H9 (cell line): ENCODE measurements at regions not wholly inside any gene's neighbourhood (a gene's known extent, or its start where the extent isn't known, plus 50 kb on each side); places are given as distances from the start of the nearest gene placed in this dataset.

Experiments used
- DNase-seq: peaks from one replicate; pipeline ENCODE4 v3.0.0-alpha.2; 2017
- H2AFZ ChIP-seq: one replicate; pipeline ENCODE4 v1.6.1; 2013; ENCODE audit warnings: mild to moderate bottlenecking, low read length, control low read depth, moderate library complexity
- H2AK5ac ChIP-seq: 2 replicates; pipeline ENCODE4 v1.6.1; 2013; ENCODE audit warnings: low read length, control low read depth, mixed read lengths; ENCODE audit not compliant: insufficient read length
- H2BK120ac ChIP-seq: one replicate; pipeline ENCODE4 v1.6.1; 2013; ENCODE audit warnings: low read depth, mild to moderate bottlenecking, low read length, control low read depth, inconsistent platforms; ENCODE audit not compliant: poor library complexity, severe bottlenecking
- H2BK12ac ChIP-seq: 2 replicates; pipeline ENCODE4 v1.6.1; 2013; ENCODE audit warnings: low read length, control low read depth, mixed read lengths, low read depth; ENCODE audit not compliant: insufficient read length
- H2BK15ac ChIP-seq: 2 replicates; pipeline ENCODE4 v1.6.1; 2013; ENCODE audit warnings: low read depth, low read length, control low read depth
- H2BK20ac ChIP-seq: one replicate; pipeline ENCODE4 v1.6.1; 2013; ENCODE audit warnings: low read depth, mild to moderate bottlenecking, low read length, control low read depth, inconsistent platforms; ENCODE audit not compliant: poor library complexity, severe bottlenecking
- H2BK5ac ChIP-seq: 2 replicates; pipeline ENCODE4 v1.6.1; 2013; ENCODE audit warnings: low read length, control low read depth, mixed read lengths; ENCODE audit not compliant: insufficient read length
- H3K14ac ChIP-seq: 2 replicates; pipeline ENCODE4 v1.6.1; 2013; ENCODE audit warnings: low read length, control low read depth; ENCODE audit not compliant: insufficient read depth
- H3K18ac ChIP-seq: 2 replicates; pipeline ENCODE4 v1.6.1; 2013; ENCODE audit warnings: low read depth, mild to moderate bottlenecking, mixed read lengths, low read length, control low read depth; ENCODE audit not compliant: insufficient read length
- H3K23ac ChIP-seq: 2 replicates; pipeline ENCODE4 v1.6.1; 2013; ENCODE audit warnings: low read length, control low read depth, mixed read lengths, low read depth; ENCODE audit not compliant: insufficient read length
- H3K23me2 ChIP-seq: 2 replicates; pipeline ENCODE4 v1.6.1; 2013; ENCODE audit warnings: low read depth, mild to moderate bottlenecking, mixed read lengths, low read length, control low read depth; ENCODE audit not compliant: insufficient read length, poor library complexity, severe bottlenecking
- H3K27ac ChIP-seq: 2 replicates; pipeline ENCODE4 v1.5.1; 2013; ENCODE audit warnings: low read length, control low read depth, mixed read lengths, low read depth; ENCODE audit not compliant: insufficient read length
- H3K27me3 ChIP-seq: 2 replicates; pipeline ENCODE4 v1.6.1; 2013; ENCODE audit warnings: low read length, control low read depth, inconsistent platforms; ENCODE audit not compliant: insufficient read depth
- H3K4ac ChIP-seq: 2 replicates; pipeline ENCODE4 v1.6.1; 2013; ENCODE audit warnings: low read depth, mild to moderate bottlenecking, control low read depth, inconsistent platforms, low read length, moderate library complexity
- H3K4me1 ChIP-seq: 2 replicates; pipeline ENCODE4 v1.6.1; 2013; ENCODE audit warnings: low read length, control low read depth, inconsistent platforms; ENCODE audit not compliant: insufficient read depth
- H3K4me2 ChIP-seq: 2 replicates; pipeline ENCODE4 v1.6.1; 2013; ENCODE audit warnings: low read length, control low read depth, mixed read lengths; ENCODE audit not compliant: insufficient read length, insufficient read depth
- H3K56ac ChIP-seq: 2 replicates; pipeline ENCODE4 v1.6.1; 2013; ENCODE audit warnings: low read depth, mild to moderate bottlenecking, mixed read lengths, low read length, control low read depth; ENCODE audit not compliant: insufficient read length
- H3K79me1 ChIP-seq: 2 replicates; pipeline ENCODE4 v1.6.1; 2013; ENCODE audit warnings: low read depth, mild to moderate bottlenecking, moderate library complexity, low read length, control low read depth, inconsistent platforms; ENCODE audit not compliant: insufficient read depth, poor library complexity, severe bottlenecking
- H3K79me2 ChIP-seq: 2 replicates; pipeline ENCODE4 v1.6.1; 2013; ENCODE audit warnings: low read length, control low read depth, inconsistent platforms; ENCODE audit not compliant: insufficient read depth
- H3K9ac ChIP-seq: 2 replicates; pipeline ENCODE4 v1.6.1; 2013; ENCODE audit warnings: low read length, control low read depth, mixed read lengths; ENCODE audit not compliant: insufficient read length; ENCODE audit errors: extremely low read depth
- H3K9me3 ChIP-seq: one replicate; pipeline ENCODE4 v1.6.1; 2013; ENCODE audit warnings: low read depth, low read length, inconsistent platforms; ENCODE audit not compliant: control insufficient read depth
- H3T11ph ChIP-seq: one replicate; pipeline ENCODE4 v1.6.1; 2013; ENCODE audit warnings: mild to moderate bottlenecking, low read length, control low read depth, inconsistent platforms
- H4K20me1 ChIP-seq: one replicate; pipeline ENCODE4 v1.6.1; 2013; ENCODE audit not compliant: control insufficient read depth, insufficient read length, insufficient read depth
- H4K5ac ChIP-seq: 2 replicates; pipeline ENCODE4 v1.6.1; 2013; ENCODE audit warnings: low read depth, mild to moderate bottlenecking, mixed read lengths, low read length, control low read depth; ENCODE audit not compliant: insufficient read length
- H4K8ac ChIP-seq: replicated peaks from 2 replicates; pipeline ENCODE4 v1.6.1; 2013; ENCODE audit warnings: low read length, control low read depth, mixed read lengths, low read depth; ENCODE audit not compliant: insufficient read length
- H4K91ac ChIP-seq: 2 replicates; pipeline ENCODE4 v1.6.1; 2013; ENCODE audit warnings: low read depth, mild to moderate bottlenecking, moderate library complexity, mixed read lengths, low read length, control low read depth; ENCODE audit not compliant: insufficient read length
- H3K27ac Mint-ChIP-seq, 3 experiments: 2 replicates in 2 of 3; 3 replicates in 1 of 3; pipeline ENCODE4 v1.8.0; 2020 to 2021; ENCODE audit warnings: mixed read lengths in 3 of 3, mild to moderate bottlenecking in 1 of 3, moderate library complexity in 1 of 3
- H3K27me3 Mint-ChIP-seq: 2 replicates; pipeline ENCODE4 v1.8.0; 2021; ENCODE audit warnings: low read depth, mild to moderate bottlenecking, moderate library complexity, mixed read lengths
- H3K36me3 Mint-ChIP-seq, 3 experiments: 2 replicates in 2 of 3; 3 replicates in 1 of 3; pipeline ENCODE4 v1.8.0; 2020 to 2021; ENCODE audit warnings: low read depth in 3 of 3, mixed read lengths in 3 of 3; ENCODE audit not compliant: insufficient read depth in 1 of 3
- H3K4me1 Mint-ChIP-seq, 2 experiments: 2 replicates each; pipeline ENCODE4 v1.8.0; 2020; ENCODE audit warnings: mixed read lengths in 2 of 2
- H3K4me3 Mint-ChIP-seq, 2 experiments: 2 replicates in 1 of 2; 3 replicates in 1 of 2; pipeline ENCODE4 v1.8.0; 2020 to 2021; ENCODE audit warnings: mild to moderate bottlenecking in 2 of 2, mixed read lengths in 2 of 2, moderate library complexity in 1 of 2
- H3K9me3 Mint-ChIP-seq, 2 experiments: 2 replicates in 1 of 2; 3 replicates in 1 of 2; pipeline ENCODE4 v1.8.0; 2020; ENCODE audit warnings: mild to moderate bottlenecking in 2 of 2, mixed read lengths in 2 of 2, moderate library complexity in 1 of 2
- WGBS: extraction: QIAGEN DNeasy Blood & Tissue Kit; methylation state at CpG from one replicate; pipeline ENCODE4 v1.1.7; 2013; ENCODE audit warnings: missing lambda C conversion rate, low lambda C conversion rate, mixed read lengths; ENCODE audit not compliant: insufficient read length; ENCODE audit errors: extremely low coverage; 5-methylcytosine and 5-hydroxymethylcytosine counted together
- TF ChIP-seq, protein P1 (sequence below): fragments of 200-600 bp; sonication (generic); conservative IDR thresholded peaks from 3 replicates; pipeline ENCODE4 v1.8.0; 2021; ENCODE audit warnings: antibody characterized with exemption, mild to moderate bottlenecking

- Mint-ChIP-seq H3K9me3 (peaks cover 25 to 34% of the 10 kb centered on the region in 2 experiments), H3K27ac (0 out of 7 replicates have a peak overlapping the region, but pooled peaks of 1 of the 3 experiments have one; percentile 40), H3K27me3 (no peaks in the 10 kb centered on the region), H3K36me3 (peaks cover 8 to 31% (median 13%) of the 10 kb centered on the region in 3 experiments), H3K4me3 (no peak overlapping the region), H3K4me1 (peaks cover 0 to 5% of the 10 kb centered on the region in 2 experiments; a peak in 1 of 4 replicates)
- H2BK120ac ChIP-seq: no peak overlapping the region
- H4K91ac ChIP-seq: no peak overlapping the region
- no CpG with 5 or more reads among the region's 2 CpGs for WGBS
- DNase-seq: no peak
- no peak overlapping the region for H3K4me2 ChIP-seq
- no peak overlapping the region for H3K4ac ChIP-seq
- no peak overlapping the region for H3T11ph ChIP-seq
- H2BK12ac ChIP-seq: no peak overlapping the region
- no peak overlapping the region for H2BK5ac ChIP-seq
- TF ChIP-seq, protein P1, sequence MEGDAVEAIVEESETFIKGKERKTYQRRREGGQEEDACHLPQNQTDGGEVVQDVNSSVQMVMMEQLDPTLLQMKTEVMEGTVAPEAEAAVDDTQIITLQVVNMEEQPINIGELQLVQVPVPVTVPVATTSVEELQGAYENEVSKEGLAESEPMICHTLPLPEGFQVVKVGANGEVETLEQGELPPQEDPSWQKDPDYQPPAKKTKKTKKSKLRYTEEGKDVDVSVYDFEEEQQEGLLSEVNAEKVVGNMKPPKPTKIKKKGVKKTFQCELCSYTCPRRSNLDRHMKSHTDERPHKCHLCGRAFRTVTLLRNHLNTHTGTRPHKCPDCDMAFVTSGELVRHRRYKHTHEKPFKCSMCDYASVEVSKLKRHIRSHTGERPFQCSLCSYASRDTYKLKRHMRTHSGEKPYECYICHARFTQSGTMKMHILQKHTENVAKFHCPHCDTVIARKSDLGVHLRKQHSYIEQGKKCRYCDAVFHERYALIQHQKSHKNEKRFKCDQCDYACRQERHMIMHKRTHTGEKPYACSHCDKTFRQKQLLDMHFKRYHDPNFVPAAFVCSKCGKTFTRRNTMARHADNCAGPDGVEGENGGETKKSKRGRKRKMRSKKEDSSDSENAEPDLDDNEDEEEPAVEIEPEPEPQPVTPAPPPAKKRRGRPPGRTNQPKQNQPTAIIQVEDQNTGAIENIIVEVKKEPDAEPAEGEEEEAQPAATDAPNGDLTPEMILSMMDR: no peak
- no peak overlapping the region for H3K18ac ChIP-seq
- no peak overlapping the region for H3K14ac ChIP-seq
- H2AFZ ChIP-seq: no peak overlapping the region
- no peak overlapping the region for H4K5ac ChIP-seq
- H3K79me2 ChIP-seq: no peaks in the 10 kb centered on the region
- no peaks in the 10 kb centered on the region for H3K27me3 ChIP-seq
- H3K9me3 ChIP-seq: no peaks in the 10 kb centered on the region
- H3K9ac ChIP-seq: no peak overlapping the region
- H3K27ac ChIP-seq: no peak overlapping the region
- no peaks in the 10 kb centered on the region for H3K23me2 ChIP-seq
- no peak overlapping the region for H2BK15ac ChIP-seq
- H3K56ac ChIP-seq: no peak overlapping the region
- H4K8ac ChIP-seq: no peak overlapping the region
- H3K23ac ChIP-seq: no peak overlapping the region
- no peak overlapping the region for H2AK5ac ChIP-seq
- no peaks in the 10 kb centered on the region for H3K4me1 ChIP-seq
- no peaks in the 10 kb centered on the region for H4K20me1 ChIP-seq
- no peaks in the 10 kb centered on the region for H3K79me1 ChIP-seq
- no peak overlapping the region for H2BK20ac ChIP-seq
These were observed 273.8 kb upstream of the TARS1 start for GRCh38 chr5:33166948-33167347.
